ENCODE measurements at regions not wholly inside any gene's neighbourhood (a gene's known extent, or its start where the extent isn't known, plus 50 kb on each side); places are given as distances from the start of the nearest gene placed in this dataset.

DNA sequence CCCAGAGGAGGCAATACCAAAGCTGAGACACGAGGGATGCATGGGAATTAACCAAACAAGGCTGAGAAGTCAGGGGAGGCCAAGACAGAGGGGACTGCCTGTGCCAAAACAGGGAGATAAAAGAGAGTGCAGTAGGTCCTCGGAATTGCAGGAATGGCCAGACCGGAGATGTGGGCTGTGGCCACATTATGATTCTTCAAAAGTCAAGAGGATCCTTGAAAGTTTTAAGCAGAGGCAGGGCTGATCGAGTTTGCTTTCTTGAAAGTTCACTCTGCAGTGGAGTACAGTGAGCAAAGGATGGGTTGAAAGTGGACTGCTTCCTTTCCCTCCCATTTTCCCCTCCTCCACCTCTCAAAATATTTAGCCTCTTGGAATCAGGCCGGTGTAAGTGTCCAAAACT is 73.9 kb upstream of the ADAMTS9 start:
- TF ChIP-seq, protein P1, sequence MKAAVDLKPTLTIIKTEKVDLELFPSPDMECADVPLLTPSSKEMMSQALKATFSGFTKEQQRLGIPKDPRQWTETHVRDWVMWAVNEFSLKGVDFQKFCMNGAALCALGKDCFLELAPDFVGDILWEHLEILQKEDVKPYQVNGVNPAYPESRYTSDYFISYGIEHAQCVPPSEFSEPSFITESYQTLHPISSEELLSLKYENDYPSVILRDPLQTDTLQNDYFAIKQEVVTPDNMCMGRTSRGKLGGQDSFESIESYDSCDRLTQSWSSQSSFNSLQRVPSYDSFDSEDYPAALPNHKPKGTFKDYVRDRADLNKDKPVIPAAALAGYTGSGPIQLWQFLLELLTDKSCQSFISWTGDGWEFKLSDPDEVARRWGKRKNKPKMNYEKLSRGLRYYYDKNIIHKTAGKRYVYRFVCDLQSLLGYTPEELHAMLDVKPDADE (IDR thresholded peaks at IDR 0.05): no peak
- TF ChIP-seq, protein P2, sequence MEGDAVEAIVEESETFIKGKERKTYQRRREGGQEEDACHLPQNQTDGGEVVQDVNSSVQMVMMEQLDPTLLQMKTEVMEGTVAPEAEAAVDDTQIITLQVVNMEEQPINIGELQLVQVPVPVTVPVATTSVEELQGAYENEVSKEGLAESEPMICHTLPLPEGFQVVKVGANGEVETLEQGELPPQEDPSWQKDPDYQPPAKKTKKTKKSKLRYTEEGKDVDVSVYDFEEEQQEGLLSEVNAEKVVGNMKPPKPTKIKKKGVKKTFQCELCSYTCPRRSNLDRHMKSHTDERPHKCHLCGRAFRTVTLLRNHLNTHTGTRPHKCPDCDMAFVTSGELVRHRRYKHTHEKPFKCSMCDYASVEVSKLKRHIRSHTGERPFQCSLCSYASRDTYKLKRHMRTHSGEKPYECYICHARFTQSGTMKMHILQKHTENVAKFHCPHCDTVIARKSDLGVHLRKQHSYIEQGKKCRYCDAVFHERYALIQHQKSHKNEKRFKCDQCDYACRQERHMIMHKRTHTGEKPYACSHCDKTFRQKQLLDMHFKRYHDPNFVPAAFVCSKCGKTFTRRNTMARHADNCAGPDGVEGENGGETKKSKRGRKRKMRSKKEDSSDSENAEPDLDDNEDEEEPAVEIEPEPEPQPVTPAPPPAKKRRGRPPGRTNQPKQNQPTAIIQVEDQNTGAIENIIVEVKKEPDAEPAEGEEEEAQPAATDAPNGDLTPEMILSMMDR (conservative IDR thresholded peaks at IDR 0.05; ENCODE audit: low read depth in 2 of 2): no peak
- TF ChIP-seq CREB1 (CRISPR knock-in tag; IDR thresholded peaks at IDR 0.05; ENCODE audit: low read depth) (no peak), EZH2phosphoT487 (IDR thresholded peaks at IDR 0.05; ENCODE audit: unreplicated experiment) (no peak), POLR2AphosphoS5 (IDR thresholded peaks at IDR 0.05; ENCODE audit: low read depth) (no peak), EZH2 (IDR thresholded peaks at IDR 0.05; ENCODE audit: low read depth, unreplicated experiment) (no peak), JUNB (IDR thresholded peaks at IDR 0.05; ENCODE audit: unreplicated experiment) (no peak)
- TF ChIP-seq, protein P3, sequence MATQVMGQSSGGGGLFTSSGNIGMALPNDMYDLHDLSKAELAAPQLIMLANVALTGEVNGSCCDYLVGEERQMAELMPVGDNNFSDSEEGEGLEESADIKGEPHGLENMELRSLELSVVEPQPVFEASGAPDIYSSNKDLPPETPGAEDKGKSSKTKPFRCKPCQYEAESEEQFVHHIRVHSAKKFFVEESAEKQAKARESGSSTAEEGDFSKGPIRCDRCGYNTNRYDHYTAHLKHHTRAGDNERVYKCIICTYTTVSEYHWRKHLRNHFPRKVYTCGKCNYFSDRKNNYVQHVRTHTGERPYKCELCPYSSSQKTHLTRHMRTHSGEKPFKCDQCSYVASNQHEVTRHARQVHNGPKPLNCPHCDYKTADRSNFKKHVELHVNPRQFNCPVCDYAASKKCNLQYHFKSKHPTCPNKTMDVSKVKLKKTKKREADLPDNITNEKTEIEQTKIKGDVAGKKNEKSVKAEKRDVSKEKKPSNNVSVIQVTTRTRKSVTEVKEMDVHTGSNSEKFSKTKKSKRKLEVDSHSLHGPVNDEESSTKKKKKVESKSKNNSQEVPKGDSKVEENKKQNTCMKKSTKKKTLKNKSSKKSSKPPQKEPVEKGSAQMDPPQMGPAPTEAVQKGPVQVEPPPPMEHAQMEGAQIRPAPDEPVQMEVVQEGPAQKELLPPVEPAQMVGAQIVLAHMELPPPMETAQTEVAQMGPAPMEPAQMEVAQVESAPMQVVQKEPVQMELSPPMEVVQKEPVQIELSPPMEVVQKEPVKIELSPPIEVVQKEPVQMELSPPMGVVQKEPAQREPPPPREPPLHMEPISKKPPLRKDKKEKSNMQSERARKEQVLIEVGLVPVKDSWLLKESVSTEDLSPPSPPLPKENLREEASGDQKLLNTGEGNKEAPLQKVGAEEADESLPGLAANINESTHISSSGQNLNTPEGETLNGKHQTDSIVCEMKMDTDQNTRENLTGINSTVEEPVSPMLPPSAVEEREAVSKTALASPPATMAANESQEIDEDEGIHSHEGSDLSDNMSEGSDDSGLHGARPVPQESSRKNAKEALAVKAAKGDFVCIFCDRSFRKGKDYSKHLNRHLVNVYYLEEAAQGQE (IDR thresholded peaks at IDR 0.05; ENCODE audit: unreplicated experiment): no peak
